ENCODE measurements at regions not wholly inside any gene's neighbourhood (a gene's known extent, or its start where the extent isn't known, plus 50 kb on each side); places are given as distances from the start of the nearest gene placed in this dataset.
A peak's percentile ranks its signal among the peaks of the same experiment; 100 is the strongest.
"Not testable (repeated sequence)": the region's sequence is repeated elsewhere in the genome, so short reads cannot be mapped to it uniquely, and the experiment has no call there.

DNA sequence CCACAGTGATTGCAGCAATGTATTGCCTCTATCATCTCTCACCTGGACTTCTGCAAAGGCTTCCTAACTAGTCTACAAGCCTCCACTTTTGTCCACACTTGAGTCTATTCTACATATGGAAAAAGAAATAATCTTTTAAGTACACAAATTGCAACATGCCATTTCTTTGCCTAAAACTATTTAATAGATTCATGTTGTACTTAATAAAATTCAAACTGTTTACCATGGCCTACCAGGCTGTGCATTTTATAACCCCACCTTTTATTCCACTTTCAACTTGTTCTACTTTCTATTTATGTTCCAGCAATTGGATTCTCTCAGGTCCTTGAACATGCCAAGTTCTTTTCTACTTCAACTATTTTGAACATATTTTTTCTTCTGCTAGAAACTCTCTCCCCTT is 128.7 kb downstream of the GPR85 start:
- no peak overlapping the region for H3K4me3 ChIP-seq (ENCODE audit: low read depth, low read length)
- TF ChIP-seq CTCF (IDR thresholded peaks at IDR 0.05; ENCODE audit: low read depth, low read length) = no peak

GRCh38 chr7:112953031-112953430 is 133.6 kb downstream of the GPR85 start:
- not testable (repeated sequence) for H3K4me3 ChIP-seq (ENCODE audit: low read depth, low read length)

DNA sequence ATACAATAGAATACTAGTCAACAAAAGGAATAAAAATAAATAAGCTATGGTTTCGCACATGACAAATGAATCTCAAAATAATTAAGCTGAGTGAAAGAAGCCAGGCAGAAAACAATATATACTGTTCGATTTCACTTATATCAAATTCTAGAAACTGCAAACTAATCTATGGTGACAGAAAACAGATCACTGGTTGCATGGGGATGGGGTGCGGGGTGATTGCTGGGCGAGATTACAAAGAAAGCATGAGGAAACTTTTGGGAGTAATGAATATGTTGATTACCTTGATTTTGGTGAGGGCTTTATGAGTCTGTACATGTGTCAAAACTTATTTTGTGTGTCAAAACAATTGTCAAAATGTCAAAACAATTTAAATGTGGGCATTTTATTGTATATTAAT is 135.6 kb downstream of the GPR85 start:
- no peak for TF ChIP-seq CTCF (IDR thresholded peaks at IDR 0.05; ENCODE audit: low read depth, low read length)
- H3K4me3 ChIP-seq (ENCODE audit: low read depth, low read length) = no peak overlapping the region

- not testable (repeated sequence) for H3K4me3 ChIP-seq (ENCODE audit: low read depth, low read length)
Observed at GRCh38 chr7:112949682-112950081, 136.9 kb downstream of the GPR85 start.

DNA sequence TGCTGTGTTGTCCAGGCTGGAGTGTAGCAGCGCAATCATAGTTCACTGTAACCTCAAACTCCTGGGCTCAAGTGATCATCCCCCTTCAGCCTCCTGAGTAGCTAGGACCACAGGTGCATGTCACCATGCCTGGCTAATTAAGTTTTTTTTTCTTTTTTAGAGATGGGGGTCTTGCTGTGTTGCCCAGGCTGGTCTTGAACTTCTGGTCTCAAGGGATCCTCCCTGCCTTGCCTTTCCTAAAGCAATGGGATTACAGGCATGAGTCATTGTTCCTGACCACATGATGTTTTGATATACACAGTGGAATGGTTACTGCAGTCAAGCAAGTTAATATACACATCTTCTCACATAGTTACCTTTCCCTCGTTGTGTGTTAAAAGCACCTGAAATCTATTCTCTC is 140.3 kb downstream of the GPR85 start:
- no peak for TF ChIP-seq CTCF (IDR thresholded peaks at IDR 0.05; ENCODE audit: low read depth, low read length)
- H3K4me3 ChIP-seq (ENCODE audit: low read depth, low read length) = no peak overlapping the region

DNA sequence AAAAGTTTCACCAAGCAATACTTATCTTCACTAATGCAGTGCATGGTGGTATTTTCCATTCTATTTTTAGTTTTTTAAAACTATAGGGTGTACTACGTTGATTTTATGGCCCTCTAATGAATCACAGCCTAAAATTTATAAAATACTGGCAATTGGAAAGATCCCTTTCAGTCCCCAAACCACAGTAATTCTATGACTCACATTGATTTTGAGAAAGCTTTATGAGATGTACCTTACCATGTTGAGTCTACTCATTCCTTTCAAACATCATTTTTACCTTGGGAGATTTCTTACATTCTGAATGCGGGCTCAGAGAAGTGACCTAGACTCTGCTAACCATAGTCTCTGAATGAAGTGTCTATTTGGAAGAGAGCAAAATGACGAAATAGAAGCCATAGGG is 141.6 kb downstream of the GPR85 start:
- no peak for TF ChIP-seq CTCF (IDR thresholded peaks at IDR 0.05; ENCODE audit: low read depth, low read length)
- no peak overlapping the region for H3K4me3 ChIP-seq (ENCODE audit: low read depth, low read length)

GRCh38 chr7:112942981-112943380 is 143.6 kb downstream of the GPR85 start:
- H3K4me3 ChIP-seq (ENCODE audit: low read depth, low read length) = no peak overlapping the region
- TF ChIP-seq CTCF (IDR thresholded peaks at IDR 0.05; ENCODE audit: low read depth, low read length) = no peak

GRCh38 chr7:112942125-112942524 is 144.5 kb downstream of the GPR85 start:
- H3K4me3 ChIP-seq (ENCODE audit: low read depth, low read length) = not testable (repeated sequence)

GRCh38 chr7:112940314-112940732 is 146.3 kb downstream of the GPR85 start:
- no peak for TF ChIP-seq CTCF (IDR thresholded peaks at IDR 0.05; ENCODE audit: low read depth, low read length)
- peak overlapping the region; percentile 82 for H3K4me3 ChIP-seq (ENCODE audit: low read depth, low read length)

Measured in WI38 (cell line).